Left lung (tissue), 4 donors: ENCODE measurements at regions not wholly inside any gene's neighbourhood (a gene's known extent, or its start where the extent isn't known, plus 50 kb on each side); places are given as distances from the start of the nearest gene placed in this dataset.

Experiments used
- ATAC-seq: fragments of 200-7000 bp; cut with Tn5 transposase; one replicate; pipeline ENCODE4 v1.9.1; 2020; ENCODE audit warnings: moderate library complexity
- DNase-seq, 4 donors: peaks; one replicate each; pipeline ENCODE4 v3.0.0-alpha.2; 2013 to 2020
- H3K27ac ChIP-seq, 2 donors: fragments of 200-600 bp; sonication (generic) in 1 of 2; one replicate each; pipeline versions ENCODE4 v1.5.0 to v1.8.0; 2020 to 2021
- H3K27me3 ChIP-seq, 2 donors: fragments of 200-600 bp; sonication (generic) in 1 of 2; one replicate each; pipeline versions ENCODE4 v1.5.0 to v1.8.0; 2020 to 2021
- H3K36me3 ChIP-seq, 2 donors: fragments of 200-600 bp; sonication (generic) in 1 of 2; one replicate each; pipeline versions ENCODE4 v1.5.0 to v1.8.0; 2020 to 2021
- H3K4me1 ChIP-seq, 2 donors: fragments of 200-600 bp; one replicate each; pipeline ENCODE4 v1.8.0; 2021
- H3K4me3 ChIP-seq, 2 donors: fragments of 200-600 bp; sonication (generic) in 1 of 2; one replicate each; pipeline versions ENCODE4 v1.5.0 to v1.8.0; 2020 to 2021; ENCODE audit warnings: mild to moderate bottlenecking in 1 of 2
- H3K9me3 ChIP-seq, 2 donors: fragments of 200-600 bp; sonication (generic) in 1 of 2; one replicate each; pipeline versions ENCODE4 v1.5.0 to v1.8.0; 2020 to 2021
- intact Hi-C, 2 donors: fragments of 100-400 bp; cut with DNase I; formaldehyde crosslinking; loops; one replicate each; pipeline versions ENCODE4 v1.11.2 to v1.14.2; 2022
- TF ChIP-seq, protein P1 (sequence below), 2 donors: fragments of 200-600 bp; sonication (generic) in 1 of 2; IDR thresholded peaks; one replicate each; pipeline versions ENCODE4 v1.5.0 to v1.8.0; 2021; ENCODE audit warnings: antibody characterized with exemption in 2 of 2
- donor health status: DM: no; HTN: yes; CAD: no.
- donor health status: DM: no; HTN: no; CAD: no.

DNA sequence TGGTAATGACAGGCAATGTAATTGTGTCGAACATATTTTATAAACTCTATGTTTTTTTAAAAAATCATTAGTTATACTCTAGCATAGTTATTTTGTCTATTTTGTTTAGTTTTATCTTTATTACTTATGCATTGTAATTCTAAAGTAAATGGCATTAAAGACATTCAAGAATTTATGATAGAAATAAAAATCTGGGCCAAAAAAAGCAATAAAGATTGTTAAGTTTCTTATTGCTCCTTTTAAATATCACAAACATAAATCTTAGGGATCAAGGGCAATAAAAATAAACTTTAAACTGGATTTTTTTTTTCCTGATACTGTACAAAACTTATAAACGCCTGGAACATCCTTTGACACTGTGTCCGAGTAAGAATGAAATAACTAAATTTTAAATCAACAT is 931.5 kb upstream of the EYS start:
- DNase-seq (no peak), ATAC-seq (no peak)
- H3K9me3 ChIP-seq = peaks cover 0 to 12% of the 10 kb centered on the region in 2 donors
- no peaks in the 10 kb centered on the region for H3K36me3 ChIP-seq
- intact Hi-C loops = no loop called here
- TF ChIP-seq, protein P1, sequence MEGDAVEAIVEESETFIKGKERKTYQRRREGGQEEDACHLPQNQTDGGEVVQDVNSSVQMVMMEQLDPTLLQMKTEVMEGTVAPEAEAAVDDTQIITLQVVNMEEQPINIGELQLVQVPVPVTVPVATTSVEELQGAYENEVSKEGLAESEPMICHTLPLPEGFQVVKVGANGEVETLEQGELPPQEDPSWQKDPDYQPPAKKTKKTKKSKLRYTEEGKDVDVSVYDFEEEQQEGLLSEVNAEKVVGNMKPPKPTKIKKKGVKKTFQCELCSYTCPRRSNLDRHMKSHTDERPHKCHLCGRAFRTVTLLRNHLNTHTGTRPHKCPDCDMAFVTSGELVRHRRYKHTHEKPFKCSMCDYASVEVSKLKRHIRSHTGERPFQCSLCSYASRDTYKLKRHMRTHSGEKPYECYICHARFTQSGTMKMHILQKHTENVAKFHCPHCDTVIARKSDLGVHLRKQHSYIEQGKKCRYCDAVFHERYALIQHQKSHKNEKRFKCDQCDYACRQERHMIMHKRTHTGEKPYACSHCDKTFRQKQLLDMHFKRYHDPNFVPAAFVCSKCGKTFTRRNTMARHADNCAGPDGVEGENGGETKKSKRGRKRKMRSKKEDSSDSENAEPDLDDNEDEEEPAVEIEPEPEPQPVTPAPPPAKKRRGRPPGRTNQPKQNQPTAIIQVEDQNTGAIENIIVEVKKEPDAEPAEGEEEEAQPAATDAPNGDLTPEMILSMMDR (IDR thresholded peaks at IDR 0.05) = no peak
- no peaks in the 10 kb centered on the region for H3K4me1 ChIP-seq
- H3K27ac ChIP-seq = no peak overlapping the region
- no peaks in the 10 kb centered on the region for H3K27me3 ChIP-seq
- H3K4me3 ChIP-seq = no peak overlapping the region

DNA sequence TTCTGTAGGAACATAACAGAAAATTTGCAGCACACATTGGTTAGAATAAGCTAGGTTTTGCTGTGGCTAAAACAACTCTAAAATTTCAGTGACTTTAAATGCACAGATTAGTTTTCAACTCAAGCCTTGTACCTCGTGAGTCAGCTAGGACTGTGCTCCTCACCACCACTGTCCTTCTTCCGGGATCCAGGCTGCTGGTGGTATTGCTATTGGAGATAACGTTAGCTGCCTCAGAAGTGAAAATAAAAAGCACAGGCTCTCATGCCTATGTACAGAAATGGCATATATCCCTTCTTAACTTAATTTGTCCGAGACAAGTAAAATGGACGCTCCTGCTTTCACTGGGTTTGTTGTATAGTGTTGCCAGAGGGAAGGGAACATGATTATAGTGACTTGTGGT is 931.1 kb upstream of the EYS start:
- intact Hi-C loops = no loop called here
- TF ChIP-seq, protein P1 (IDR thresholded peaks at IDR 0.05) = no peak
- no peak overlapping the region for H3K27ac ChIP-seq
- H3K4me1 ChIP-seq = no peaks in the 10 kb centered on the region
- ATAC-seq = no peak
- H3K27me3 ChIP-seq = no peaks in the 10 kb centered on the region
- H3K4me3 ChIP-seq = no peak overlapping the region
- H3K36me3 ChIP-seq = no peaks in the 10 kb centered on the region
- peaks cover 0 to 12% of the 10 kb centered on the region in 2 donors for H3K9me3 ChIP-seq
- no peak for DNase-seq

DNA sequence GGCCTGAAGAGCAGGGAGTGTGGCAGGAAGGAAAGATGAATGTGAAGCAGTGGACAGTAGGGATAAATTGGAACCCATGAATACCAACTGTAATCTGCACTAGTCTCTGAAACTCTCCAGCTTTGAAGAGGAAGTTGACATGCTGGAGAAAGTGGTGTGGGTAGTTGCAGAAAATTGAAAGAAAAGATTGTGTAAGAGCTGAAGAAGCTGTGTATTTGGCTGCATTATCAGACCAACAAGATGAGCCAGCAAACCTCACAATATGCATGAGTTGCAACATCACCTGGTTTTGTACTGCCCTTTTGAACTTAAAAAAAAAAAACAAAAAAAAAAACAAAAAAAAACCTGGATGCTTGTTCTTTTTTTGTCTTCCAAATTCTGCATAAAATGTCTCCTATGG is 921.9 kb upstream of the EYS start:
- TF ChIP-seq, protein P1 (IDR thresholded peaks at IDR 0.05) = no peak
- intact Hi-C loops = no loop called here
- H3K9me3 ChIP-seq = peaks cover 0 to 2% of the 10 kb centered on the region in 2 donors
- DNase-seq (peak in 1 of 4 donors; percentile 6), ATAC-seq (no peak)
- H3K27ac ChIP-seq = no peak overlapping the region
- no peaks in the 10 kb centered on the region for H3K4me1 ChIP-seq
- no peaks in the 10 kb centered on the region for H3K36me3 ChIP-seq
- H3K4me3 ChIP-seq = no peak overlapping the region
- H3K27me3 ChIP-seq = no peaks in the 10 kb centered on the region

DNA sequence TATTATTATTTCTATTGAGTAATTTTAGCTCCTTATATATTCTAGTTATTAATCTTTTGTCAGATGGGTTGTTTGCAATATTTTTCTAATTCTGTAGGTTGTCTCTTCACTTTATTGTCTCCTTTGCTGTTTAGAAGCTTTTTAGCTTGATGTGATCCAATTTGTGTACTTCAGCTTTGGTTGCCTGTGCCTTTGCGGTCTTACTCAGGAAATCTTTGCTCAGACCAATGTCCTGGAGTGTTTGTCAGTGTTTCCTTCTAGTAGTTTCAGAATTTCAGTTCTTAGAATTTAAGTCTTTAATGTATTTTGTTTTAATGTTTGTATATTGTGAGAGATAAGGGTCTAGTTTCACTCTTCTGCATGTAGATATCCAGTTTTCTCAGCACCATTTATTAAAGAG is 916.0 kb upstream of the EYS start:
- Histone ChIP-seq H3K27me3 (no peaks in the 10 kb centered on the region), H3K4me3 (no peak overlapping the region), H3K27ac (no peak overlapping the region), H3K4me1 (no peaks in the 10 kb centered on the region), H3K36me3 (no peaks in the 10 kb centered on the region), H3K9me3 (peaks cover 0 to 3% of the 10 kb centered on the region in 2 donors)
- intact Hi-C loops = no loop called here
- DNase-seq = no peak
- TF ChIP-seq, protein P1 (IDR thresholded peaks at IDR 0.05) = no peak
- ATAC-seq = no peak

DNA sequence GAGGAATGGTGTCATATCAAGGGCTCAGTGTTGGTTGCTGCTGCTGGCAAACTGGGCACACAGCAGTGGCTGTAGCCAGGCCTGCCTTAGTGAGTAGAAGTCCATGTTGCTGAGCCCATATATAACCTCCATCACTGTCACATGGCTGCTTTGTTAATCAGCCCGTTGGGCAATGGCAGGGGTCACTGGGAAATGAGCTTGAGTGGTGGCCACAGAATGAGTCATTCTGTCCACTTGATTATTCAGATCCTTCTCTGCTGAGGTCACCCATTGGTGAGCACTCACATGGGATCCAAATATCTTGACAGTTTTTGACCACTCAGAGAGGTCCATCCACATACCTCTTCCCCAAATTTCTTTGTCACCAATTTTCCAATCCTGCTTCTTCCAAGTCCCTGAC is 898.9 kb upstream of the EYS start:
- DNase-seq = no peak
- Histone ChIP-seq H3K9me3 (peaks cover 0 to 14% of the 10 kb centered on the region in 2 donors), H3K27ac (no peak overlapping the region), H3K4me3 (no peak overlapping the region), H3K4me1 (no peaks in the 10 kb centered on the region), H3K27me3 (no peaks in the 10 kb centered on the region), H3K36me3 (no peaks in the 10 kb centered on the region)
- TF ChIP-seq, protein P1 (IDR thresholded peaks at IDR 0.05) = no peak
- intact Hi-C loops = no loop called here
- ATAC-seq = no peak
